Activated CD8-positive, alpha-beta memory T cell treated with anti-CD3 and anti-CD28 coated beads for 36 hours (primary cell): ENCODE measurements at regions not wholly inside any gene's neighbourhood (a gene's known extent, or its start where the extent isn't known, plus 50 kb on each side); places are given as distances from the start of the nearest gene placed in this dataset.
"Not testable (repeated sequence)": the region's sequence is repeated elsewhere in the genome, so short reads cannot be mapped to it uniquely, and the experiment has no call there.

ENCODE experiments used
- CTCF ChIA-PET: fragments of 350-600 bp; sonication (Branson Sonifier 250); formaldehyde crosslinking; loops from one replicate; lab custom pipeline; 2021; ENCODE audit warnings: antibody characterized with exemption; lab: Charles Lee
- POLR2A ChIA-PET: fragments of 350-600 bp; sonication (Branson Sonifier 250); formaldehyde crosslinking; loops from one replicate; lab custom pipeline; 2021; ENCODE audit warnings: antibody characterized with exemption; lab: Charles Lee

- CTCF ChIA-PET: no interaction called here
These were observed 219.8 kb upstream of the GYPA start for GRCh38 chr4:144360146-144360793.

GRCh38 chr4:144362366-144362765, 221.8 kb upstream of the GYPA start:
- CTCF ChIA-PET: no interaction called here

More at GRCh38 chr4:144360146-144360793, 219.8 kb upstream of the GYPA start:
- POLR2A ChIA-PET: no interaction called here

GRCh38 chr4:144363890-144364289, 223.4 kb upstream of the GYPA start:
- POLR2A ChIA-PET: no interaction called here
- CTCF ChIA-PET: interaction anchor here (0.8 kb wide), 1 partner anchor 9 kb away, joined by 3 read pairs; no protein-coding TSS in a partner anchor

More at GRCh38 chr4:144362366-144362765, 221.8 kb upstream of the GYPA start:
- POLR2A ChIA-PET: no interaction called here

- CTCF ChIA-PET: no interaction called here
- POLR2A ChIA-PET: no interaction called here
These were observed 225.9 kb upstream of the GYPA start for GRCh38 chr4:144366425-144366824.

GRCh38 chr4:144371485-144371884, 231.0 kb upstream of the GYPA start:
- ChIA-PET CTCF (no interaction called here), POLR2A (no interaction called here)

GRCh38 chr4:144374065-144374464, 233.5 kb upstream of the GYPA start:
- CTCF ChIA-PET: no interaction called here
- POLR2A ChIA-PET: no interaction called here

GRCh38 chr4:144376866-144377265, 236.3 kb upstream of the GYPA start:
- ChIA-PET POLR2A (no interaction called here), CTCF (no interaction called here)

GRCh38 chr4:144384408-144384807, 243.9 kb upstream of the GYPA start:
- POLR2A ChIA-PET: no interaction called here
- CTCF ChIA-PET: no interaction called here

- POLR2A ChIA-PET: no interaction called here
- CTCF ChIA-PET: no interaction called here
These were observed 246.0 kb upstream of the HHIP start for GRCh38 chr4:144399927-144400326.

GRCh38 chr4:144402176-144402575, 243.8 kb upstream of the HHIP start:
- POLR2A ChIA-PET: no interaction called here
- CTCF ChIA-PET: no interaction called here

- ChIA-PET POLR2A (no interaction called here), CTCF (no interaction called here)
These were observed 243.0 kb upstream of the HHIP start for GRCh38 chr4:144402999-144403398.

GRCh38 chr4:144403893-144404292, 242.1 kb upstream of the HHIP start:
- CTCF ChIA-PET: no interaction called here

GRCh38 chr4:144409525-144409924, 236.4 kb upstream of the HHIP start:
- ChIA-PET CTCF (no interaction called here), POLR2A (no interaction called here)

More at GRCh38 chr4:144403893-144404292, 242.1 kb upstream of the HHIP start:
- POLR2A ChIA-PET: no interaction called here

- POLR2A ChIA-PET: no interaction called here
These were observed 235.6 kb upstream of the HHIP start for GRCh38 chr4:144410230-144410783.

GRCh38 chr4:144411119-144411518, 234.8 kb upstream of the HHIP start:
- POLR2A ChIA-PET: no interaction called here
- CTCF ChIA-PET: no interaction called here

More at GRCh38 chr4:144410230-144410783, 235.6 kb upstream of the HHIP start:
- CTCF ChIA-PET: no interaction called here

- CTCF ChIA-PET: no interaction called here
- POLR2A ChIA-PET: no interaction called here
These were observed 234.3 kb upstream of the HHIP start for GRCh38 chr4:144411700-144412099.

GRCh38 chr4:144421056-144421455, 224.9 kb upstream of the HHIP start:
- POLR2A ChIA-PET: no interaction called here
- CTCF ChIA-PET: no interaction called here

GRCh38 chr4:144421839-144422565, 224.0 kb upstream of the HHIP start:
- POLR2A ChIA-PET: no interaction called here
- CTCF ChIA-PET: no interaction called here

GRCh38 chr4:144423930-144424329, 222.0 kb upstream of the HHIP start:
- POLR2A ChIA-PET: no interaction called here
- CTCF ChIA-PET: no interaction called here

- CTCF ChIA-PET, POLR2A ChIA-PET: not testable (repeated sequence)
These were observed 219.9 kb upstream of the HHIP start for GRCh38 chr4:144426023-144426422.

GRCh38 chr4:144442713-144443112, 203.2 kb upstream of the HHIP start:
- ChIA-PET POLR2A (no interaction called here), CTCF (no interaction called here)
